ENCODE measurements at regions not wholly inside any gene's neighbourhood (a gene's known extent, or its start where the extent isn't known, plus 50 kb on each side); places are given as distances from the start of the nearest gene placed in this dataset.

DNA sequence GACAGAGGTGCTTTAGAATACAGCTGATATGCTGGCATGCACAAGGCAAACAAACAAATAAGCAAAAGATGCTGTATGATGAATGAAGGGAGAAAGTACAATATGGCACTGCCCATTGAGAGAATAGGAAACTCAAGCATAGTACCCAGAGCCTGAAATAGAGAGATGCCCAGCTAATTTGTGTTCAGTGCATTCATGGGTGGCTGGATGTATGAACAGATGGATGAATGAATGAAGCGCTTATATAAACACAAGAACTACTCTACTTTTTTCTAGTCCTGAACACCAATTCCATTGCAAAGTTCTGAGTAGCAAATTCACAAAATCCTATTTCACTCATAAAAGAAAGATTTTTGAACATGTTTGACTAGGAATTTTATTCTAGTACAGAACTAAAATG lies 756.3 kb downstream of the SATB2 start:
- FAIRE-seq: no peak
- WGBS, 3 donors: 90 to 100% (median 100%) methylated on average over 1 of the region's 1 CpG
- H3K4me1 ChIP-seq (ENCODE audit: control insufficient read depth in 3 of 3, insufficient read depth in 2 of 3, low read depth in 1 of 3, low read length in 2 of 3): peaks cover 0 to 3% (median 0%) of the 10 kb centered on the region in 3 donors
- no peaks in the 10 kb centered on the region for H3K9me3 ChIP-seq (ENCODE audit: control insufficient read depth in 2 of 2, insufficient read depth in 1 of 2, low read depth in 1 of 2, low read length in 1 of 2)
- no peak for DNase-seq
- H3K27ac ChIP-seq (ENCODE audit: low read depth in 1 of 3, low read length in 2 of 3): no peak overlapping the region
- H3K27me3 ChIP-seq (ENCODE audit: control insufficient read depth in 3 of 3, insufficient read depth in 3 of 3, low read length in 3 of 3): no peaks in the 10 kb centered on the region
- no peak overlapping the region for H3K4me3 ChIP-seq (ENCODE audit: low read depth in 1 of 3, low read length in 3 of 3)
- H3K36me3 ChIP-seq (ENCODE audit: control insufficient read depth in 3 of 3, insufficient read depth in 2 of 3, low read depth in 1 of 3, low read length in 3 of 3): no peaks in the 10 kb centered on the region

- no peak for FAIRE-seq
These were observed 757.4 kb downstream of the SATB2 start for GRCh38 chr2:198700319-198700718.

GRCh38 chr2:198698230-198698629 lies 759.5 kb downstream of the SATB2 start:
- no peak for DNase-seq
- Histone ChIP-seq H3K4me3 (ENCODE audit: low read depth in 1 of 3, low read length in 3 of 3) (no peak overlapping the region), H3K4me1 (ENCODE audit: control insufficient read depth in 3 of 3, insufficient read depth in 2 of 3, low read depth in 1 of 3, low read length in 2 of 3) (peaks cover 0 to 3% (median 0%) of the 10 kb centered on the region in 3 donors), H3K36me3 (ENCODE audit: control insufficient read depth in 3 of 3, insufficient read depth in 2 of 3, low read depth in 1 of 3, low read length in 3 of 3) (no peaks in the 10 kb centered on the region), H3K27ac (ENCODE audit: low read depth in 1 of 3, low read length in 2 of 3) (no peak overlapping the region), H3K27me3 (ENCODE audit: control insufficient read depth in 3 of 3, insufficient read depth in 3 of 3, low read length in 3 of 3) (no peaks in the 10 kb centered on the region), H3K9me3 (ENCODE audit: control insufficient read depth in 2 of 2, insufficient read depth in 1 of 2, low read depth in 1 of 2, low read length in 1 of 2) (no peaks in the 10 kb centered on the region)
- no peak for FAIRE-seq

More at GRCh38 chr2:198700319-198700718, 757.4 kb downstream of the SATB2 start:
- Histone ChIP-seq H3K27me3 (ENCODE audit: control insufficient read depth in 3 of 3, insufficient read depth in 3 of 3, low read length in 3 of 3) (no peaks in the 10 kb centered on the region), H3K27ac (ENCODE audit: low read depth in 1 of 3, low read length in 2 of 3) (no peak overlapping the region), H3K9me3 (ENCODE audit: control insufficient read depth in 2 of 2, insufficient read depth in 1 of 2, low read depth in 1 of 2, low read length in 1 of 2) (no peaks in the 10 kb centered on the region), H3K4me3 (ENCODE audit: low read depth in 1 of 3, low read length in 3 of 3) (no peak overlapping the region), H3K4me1 (ENCODE audit: control insufficient read depth in 3 of 3, insufficient read depth in 2 of 3, low read depth in 1 of 3, low read length in 2 of 3) (peaks cover 0 to 3% (median 0%) of the 10 kb centered on the region in 3 donors), H3K36me3 (ENCODE audit: control insufficient read depth in 3 of 3, insufficient read depth in 2 of 3, low read depth in 1 of 3, low read length in 3 of 3) (no peaks in the 10 kb centered on the region)
- WGBS, 3 donors: 85 to 91% (median 86%) methylated on average over 1 of the region's 1 CpG
- no peak for DNase-seq

- Histone ChIP-seq H3K27ac (ENCODE audit: low read depth in 1 of 3, low read length in 2 of 3) (no peak overlapping the region), H3K36me3 (ENCODE audit: control insufficient read depth in 3 of 3, insufficient read depth in 2 of 3, low read depth in 1 of 3, low read length in 3 of 3) (no peaks in the 10 kb centered on the region), H3K4me1 (ENCODE audit: control insufficient read depth in 3 of 3, insufficient read depth in 2 of 3, low read depth in 1 of 3, low read length in 2 of 3) (peaks cover 0 to 3% (median 0%) of the 10 kb centered on the region in 3 donors), H3K9me3 (ENCODE audit: control insufficient read depth in 2 of 2, insufficient read depth in 1 of 2, low read depth in 1 of 2, low read length in 1 of 2) (no peaks in the 10 kb centered on the region), H3K4me3 (ENCODE audit: low read depth in 1 of 3, low read length in 3 of 3) (no peak overlapping the region), H3K27me3 (ENCODE audit: control insufficient read depth in 3 of 3, insufficient read depth in 3 of 3, low read length in 3 of 3) (no peaks in the 10 kb centered on the region)
- DNase-seq (no peak), FAIRE-seq (no peak)
These were observed 759.9 kb downstream of the SATB2 start for GRCh38 chr2:198697794-198698193.

GRCh38 chr2:198697218-198697617 lies 760.5 kb downstream of the SATB2 start:
- 12 to 63% (median 30%) methylated on average over 3 of the region's 3 CpGs for WGBS, 3 donors
- H3K4me1 ChIP-seq (ENCODE audit: control insufficient read depth in 3 of 3, insufficient read depth in 2 of 3, low read depth in 1 of 3, low read length in 2 of 3): peaks cover 0 to 3% (median 0%) of the 10 kb centered on the region in 3 donors
- no peaks in the 10 kb centered on the region for H3K27me3 ChIP-seq (ENCODE audit: control insufficient read depth in 3 of 3, insufficient read depth in 3 of 3, low read length in 3 of 3)
- no peak for FAIRE-seq
- no peak overlapping the region for H3K4me3 ChIP-seq (ENCODE audit: low read depth in 1 of 3, low read length in 3 of 3)
- H3K9me3 ChIP-seq (ENCODE audit: control insufficient read depth in 2 of 2, insufficient read depth in 1 of 2, low read depth in 1 of 2, low read length in 1 of 2): no peaks in the 10 kb centered on the region
- peak overlapping the region in 1 of 3 donors; percentile 25 for H3K27ac ChIP-seq (ENCODE audit: low read depth in 1 of 3, low read length in 2 of 3)
- DNase-seq: peak; percentile 62 to 72
- H3K36me3 ChIP-seq (ENCODE audit: control insufficient read depth in 3 of 3, insufficient read depth in 2 of 3, low read depth in 1 of 3, low read length in 3 of 3): no peaks in the 10 kb centered on the region

GRCh38 chr2:198695879-198696278 lies 761.9 kb downstream of the SATB2 start:
- H3K36me3 ChIP-seq (ENCODE audit: control insufficient read depth in 3 of 3, insufficient read depth in 2 of 3, low read depth in 1 of 3, low read length in 3 of 3): no peaks in the 10 kb centered on the region
- H3K9me3 ChIP-seq (ENCODE audit: control insufficient read depth in 2 of 2, insufficient read depth in 1 of 2, low read depth in 1 of 2, low read length in 1 of 2): no peaks in the 10 kb centered on the region
- peak; percentile 73 for FAIRE-seq
- H3K27ac ChIP-seq (ENCODE audit: low read depth in 1 of 3, low read length in 2 of 3): no peak overlapping the region
- no peaks in the 10 kb centered on the region for H3K27me3 ChIP-seq (ENCODE audit: control insufficient read depth in 3 of 3, insufficient read depth in 3 of 3, low read length in 3 of 3)
- H3K4me1 ChIP-seq (ENCODE audit: control insufficient read depth in 3 of 3, insufficient read depth in 2 of 3, low read depth in 1 of 3, low read length in 2 of 3): peaks cover 0 to 3% (median 0%) of the 10 kb centered on the region in 3 donors
- H3K4me3 ChIP-seq (ENCODE audit: low read depth in 1 of 3, low read length in 3 of 3): no peak overlapping the region
- peak; percentile 71 to 84 for DNase-seq

DNA sequence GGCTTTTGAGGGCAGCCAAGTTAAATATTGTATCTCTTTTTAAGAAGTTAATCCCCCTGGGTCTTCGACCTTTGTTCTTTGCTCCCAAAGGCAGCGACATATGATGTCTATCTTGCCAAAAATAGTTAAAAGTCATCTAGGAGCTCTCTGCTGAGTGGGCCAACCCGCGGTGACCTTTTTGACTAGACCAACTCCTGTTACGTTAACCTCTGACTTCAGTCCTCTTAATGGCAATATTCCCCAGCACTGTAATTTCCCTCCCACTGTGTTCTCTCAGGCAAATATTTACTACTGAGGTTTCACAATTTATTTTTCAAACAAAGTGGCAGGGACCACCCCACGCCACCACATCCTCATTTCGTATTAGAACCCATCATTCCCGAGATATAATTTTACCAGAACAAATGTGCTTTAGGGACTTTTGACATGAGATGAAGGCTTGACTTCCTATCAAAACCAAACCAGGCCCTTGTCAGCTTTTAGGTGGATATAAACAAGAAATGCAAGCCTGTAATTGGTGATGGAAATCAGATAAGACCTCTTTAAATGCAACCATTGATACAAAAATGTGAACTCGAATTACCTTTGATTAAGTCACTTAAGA lies 764.7 kb downstream of the SATB2 start:
- FAIRE-seq: no peak
- Histone ChIP-seq H3K4me1 (ENCODE audit: control insufficient read depth in 3 of 3, insufficient read depth in 2 of 3, low read depth in 1 of 3, low read length in 2 of 3) (peaks cover 0 to 3% (median 0%) of the 10 kb centered on the region in 3 donors), H3K9me3 (ENCODE audit: control insufficient read depth in 2 of 2, insufficient read depth in 1 of 2, low read depth in 1 of 2, low read length in 1 of 2) (no peaks in the 10 kb centered on the region)

DNA sequence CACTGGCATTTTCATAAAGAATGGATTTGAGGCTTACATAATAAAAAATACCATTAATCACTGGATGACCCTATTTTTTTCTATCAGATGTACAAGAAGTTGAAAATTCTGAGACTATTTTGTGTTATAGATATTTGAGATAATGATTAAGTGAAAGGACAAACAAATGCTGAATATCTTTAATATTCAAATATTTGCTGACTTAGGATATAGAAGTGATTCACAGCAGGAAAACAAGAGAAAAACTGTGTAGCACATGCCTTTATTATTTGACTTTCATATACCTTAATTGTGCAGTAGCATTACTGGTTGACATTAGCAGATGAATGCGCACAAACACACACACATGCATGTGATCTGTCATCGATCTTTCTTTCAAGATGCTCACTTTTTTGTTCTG lies 766.5 kb downstream of the SATB2 start:
- Histone ChIP-seq H3K36me3 (ENCODE audit: control insufficient read depth in 3 of 3, insufficient read depth in 2 of 3, low read depth in 1 of 3, low read length in 3 of 3) (no peaks in the 10 kb centered on the region), H3K27me3 (ENCODE audit: control insufficient read depth in 3 of 3, insufficient read depth in 3 of 3, low read length in 3 of 3) (no peaks in the 10 kb centered on the region), H3K4me1 (ENCODE audit: control insufficient read depth in 3 of 3, insufficient read depth in 2 of 3, low read depth in 1 of 3, low read length in 2 of 3) (no peaks in the 10 kb centered on the region), H3K9me3 (ENCODE audit: control insufficient read depth in 2 of 2, insufficient read depth in 1 of 2, low read depth in 1 of 2, low read length in 1 of 2) (no peaks in the 10 kb centered on the region), H3K4me3 (ENCODE audit: low read depth in 1 of 3, low read length in 3 of 3) (no peak overlapping the region), H3K27ac (ENCODE audit: low read depth in 1 of 3, low read length in 2 of 3) (no peak overlapping the region)
- DNase-seq (no peak), FAIRE-seq (no peak)
- 91 to 97% (median 97%) methylated on average over 2 of the region's 2 CpGs for WGBS, 3 donors

More for the DNA sequence above, 764.7 kb downstream of the SATB2 start:
- DNase-seq: no peak
- Histone ChIP-seq H3K27ac (ENCODE audit: low read depth in 1 of 3, low read length in 2 of 3) (no peak overlapping the region), H3K36me3 (ENCODE audit: control insufficient read depth in 3 of 3, insufficient read depth in 2 of 3, low read depth in 1 of 3, low read length in 3 of 3) (no peaks in the 10 kb centered on the region), H3K27me3 (ENCODE audit: control insufficient read depth in 3 of 3, insufficient read depth in 3 of 3, low read length in 3 of 3) (no peaks in the 10 kb centered on the region), H3K4me3 (ENCODE audit: low read depth in 1 of 3, low read length in 3 of 3) (no peak overlapping the region)
- 44 to 51% (median 48%) methylated on average over 9 of the region's 9 CpGs for WGBS, 3 donors

DNA sequence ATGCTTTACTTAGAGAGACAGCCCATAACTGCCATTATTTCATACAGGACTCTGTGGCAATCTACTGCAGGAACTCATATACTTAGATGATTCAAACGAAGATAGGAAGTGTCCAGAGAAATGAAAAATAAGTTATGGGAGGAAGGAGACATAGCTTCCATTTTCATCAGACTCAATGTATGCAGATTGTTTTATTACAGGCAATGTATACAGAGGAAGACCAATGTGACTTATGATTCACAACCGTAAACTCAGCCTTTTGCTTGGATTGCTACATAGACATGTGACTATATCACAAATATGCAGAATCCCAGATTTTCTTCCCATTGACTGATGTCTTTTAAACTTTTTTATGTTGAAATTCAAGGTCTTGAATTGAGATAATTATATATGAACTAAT lies 793.4 kb downstream of the SATB2 start:
- Histone ChIP-seq H3K4me1 (ENCODE audit: control insufficient read depth in 3 of 3, insufficient read depth in 2 of 3, low read depth in 1 of 3, low read length in 2 of 3) (no peaks in the 10 kb centered on the region), H3K27me3 (ENCODE audit: control insufficient read depth in 3 of 3, insufficient read depth in 3 of 3, low read length in 3 of 3) (no peaks in the 10 kb centered on the region), H3K36me3 (ENCODE audit: control insufficient read depth in 3 of 3, insufficient read depth in 2 of 3, low read depth in 1 of 3, low read length in 3 of 3) (no peaks in the 10 kb centered on the region), H3K4me3 (ENCODE audit: low read depth in 1 of 3, low read length in 3 of 3) (no peak overlapping the region), H3K27ac (ENCODE audit: low read depth in 1 of 3, low read length in 2 of 3) (no peak overlapping the region), H3K9me3 (ENCODE audit: control insufficient read depth in 2 of 2, insufficient read depth in 1 of 2, low read depth in 1 of 2, low read length in 1 of 2) (no peaks in the 10 kb centered on the region)
- WGBS, 3 donors: 69 to 88% (median 81%) methylated on average over 2 of the region's 2 CpGs
- FAIRE-seq (no peak), DNase-seq (peak in 1 of 2 donors; percentile 21)

All from small intestine (tissue), 7 donors.